BJ (cell line): ENCODE measurements at regions not wholly inside any gene's neighbourhood (a gene's known extent, or its start where the extent isn't known, plus 50 kb on each side); places are given as distances from the start of the nearest gene placed in this dataset.

Experiments
- CTCF ChIA-PET: fragments of 350-600 bp; formaldehyde crosslinking; extraction: SDS; loops from one replicate; lab custom pipeline; 2021; ENCODE audit warnings: antibody characterized with exemption, inconsistent platforms; lab: Yijun Ruan, JAX
- POLR2A ChIA-PET: fragments of 300-600 bp; sonication (Branson Sonifier 250); formaldehyde crosslinking; extraction: SDS; loops from one replicate; lab custom pipeline; 2021; ENCODE audit warnings: antibody characterized with exemption; lab: Charles Lee
- DNase-seq: peaks from one replicate; pipeline ENCODE4 v3.0.0-alpha.2; 2011; ENCODE audit warnings: low read depth
- H3K27me3 ChIP-seq: 2 replicates; pipeline ENCODE4 v1.6.0; 2011; ENCODE audit warnings: low read length; ENCODE audit not compliant: control insufficient read depth, insufficient read depth
- H3K36me3 ChIP-seq: 2 replicates; pipeline ENCODE4 v1.5.1; 2011; ENCODE audit warnings: low read length; ENCODE audit not compliant: control insufficient read depth, insufficient read depth
- H3K4me3 ChIP-seq: 2 replicates; pipeline ENCODE4 v1.5.1; 2011; ENCODE audit warnings: low read depth, mild to moderate bottlenecking, control low read depth, low read length
- CTCF ChIP-seq: IDR thresholded peaks from 2 replicates; pipeline ENCODE4 v1.5.1; 2011; ENCODE audit warnings: low read depth, mild to moderate bottlenecking, control low read depth, inconsistent platforms, low read length, moderate library complexity; ENCODE audit not compliant: insufficient read depth

- POLR2A ChIA-PET: no interaction called here
- TF ChIP-seq CTCF: no peak
- CTCF ChIA-PET: no interaction called here
- Histone ChIP-seq H3K36me3 (no peaks in the 10 kb centered on the region), H3K4me3 (no peak overlapping the region), H3K27me3 (0 out of 2 replicates have a peak, but pooled peaks cover 2% of the 10 kb centered on the region)
- no peak for DNase-seq
Observed at GRCh38 chr5:56499491-56499890, 266.4 kb upstream of the ANKRD55 start.

- DNase-seq: no peak
- H3K36me3 ChIP-seq: no peaks in the 10 kb centered on the region
- no peak overlapping the region for H3K4me3 ChIP-seq
- no peak for TF ChIP-seq CTCF
- CTCF ChIA-PET: no interaction called here
- 0 out of 2 replicates have a peak, but pooled peaks cover under 1% of the 10 kb centered on the region for H3K27me3 ChIP-seq
- POLR2A ChIA-PET: no interaction called here
Observed at GRCh38 chr5:56498759-56499395, 265.7 kb upstream of the ANKRD55 start.

DNA sequence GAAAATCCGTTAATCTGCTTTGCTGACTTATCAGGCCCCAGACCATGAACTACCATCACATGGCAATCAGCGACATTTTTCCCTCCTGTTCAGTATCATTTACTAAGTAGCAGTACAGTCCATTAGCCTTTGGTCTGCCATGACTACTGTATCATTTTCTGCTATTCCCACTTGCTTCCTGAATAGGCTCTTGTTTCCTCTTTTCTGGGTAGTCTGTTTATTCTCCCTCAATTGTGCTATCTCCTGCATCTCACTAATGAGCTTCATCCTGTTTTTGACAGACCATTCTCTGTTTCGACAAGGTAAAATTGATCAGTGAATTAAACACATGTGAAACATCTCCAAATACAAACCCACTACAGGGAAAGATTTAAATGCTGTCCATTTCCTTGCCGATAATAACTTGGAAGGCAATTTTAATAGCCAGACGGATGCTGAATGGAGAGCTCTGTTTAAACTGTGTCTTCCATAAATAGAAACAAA is 263.5 kb upstream of the ANKRD55 start:
- Histone ChIP-seq H3K36me3 (no peaks in the 10 kb centered on the region), H3K4me3 (no peak overlapping the region), H3K27me3 (no peaks in the 10 kb centered on the region)
- TF ChIP-seq CTCF: no peak
- ChIA-PET POLR2A (no interaction called here), CTCF (interaction anchor here (1.2 kb wide), 1 partner anchor 11 kb away, joined by 3 read pairs; no protein-coding TSS in a partner anchor)
- DNase-seq: no peak

- no peak overlapping the region for H3K4me3 ChIP-seq
- POLR2A ChIA-PET: no interaction called here
- peak; percentile 40 for DNase-seq
- no peaks in the 10 kb centered on the region for H3K36me3 ChIP-seq
- H3K27me3 ChIP-seq: no peaks in the 10 kb centered on the region; the same call in 1 of the 2 replicates
- CTCF ChIA-PET: interaction anchor here (0.6 to 1.4 kb wide), 3 partner anchors 9 to 71 kb away, joined by 3 to 4 read pairs (median 4); no protein-coding TSS in a partner anchor
- no peak for TF ChIP-seq CTCF
Observed at GRCh38 chr5:56494300-56494731, 261.2 kb upstream of the ANKRD55 start.

DNA sequence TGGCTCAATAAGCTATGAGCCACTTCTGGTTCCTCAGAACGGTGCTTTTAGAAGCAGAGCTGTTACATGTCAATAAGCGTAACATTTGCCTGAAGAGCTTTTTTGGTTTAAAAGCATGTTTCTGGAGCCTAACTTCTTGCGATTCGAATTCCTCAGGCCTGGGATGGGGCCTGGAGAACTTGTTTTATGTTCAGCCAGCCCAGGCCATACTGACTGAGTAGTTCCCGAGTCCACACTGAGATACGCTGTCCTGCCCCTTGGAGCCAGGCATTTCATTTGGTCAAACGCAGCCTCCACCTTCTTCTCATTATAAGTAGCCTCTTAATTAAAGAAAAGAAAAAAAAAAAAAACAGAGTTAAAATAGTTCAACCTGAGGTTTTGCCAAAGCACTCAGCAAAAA is 260.6 kb upstream of the ANKRD55 start:
- Histone ChIP-seq H3K27me3 (no peaks in the 10 kb centered on the region; the same call in 1 of the 2 replicates), H3K4me3 (no peak overlapping the region), H3K36me3 (no peaks in the 10 kb centered on the region)
- DNase-seq: no peak
- ChIA-PET POLR2A (no interaction called here), CTCF (interaction anchor here (0.7 kb wide), 1 partner anchor 8 kb away, joined by 4 read pairs; no protein-coding TSS in a partner anchor)
- TF ChIP-seq CTCF: no peak
